GM12878 (cell line): ENCODE measurements at regions not wholly inside any gene's neighbourhood (a gene's known extent, or its start where the extent isn't known, plus 50 kb on each side); places are given as distances from the start of the nearest gene placed in this dataset.

ENCODE experiments used
- ATAC-seq: fragments of 200-7000 bp; cut with Tn5 transposase; 3 replicates; pipeline ENCODE4 v1.9.1; 2020; ENCODE audit warnings: mild to moderate bottlenecking, moderate library complexity
- BruUV-seq: library from RNA; stranded (reverse); fragments of 400-500 nt; replicated peaks from 2 replicates; lab custom pipeline; 2021; lab: Mats Ljungman, UMichigan
- CTCF ChIA-PET: fragments of 300-600 bp; sonication (Branson Sonifier 250); formaldehyde crosslinking; extraction: SDS; loops from one replicate; lab custom pipeline; 2021; ENCODE audit warnings: inconsistent platforms; lab: Yijun Ruan, JAX
- POLR2A ChIA-PET: fragments of 350-600 bp; formaldehyde crosslinking; extraction: SDS; loops from one replicate; lab custom pipeline; 2021; ENCODE audit warnings: inconsistent platforms; lab: Charles Lee
- RAD21 ChIA-PET: fragments of 300-600 bp; sonication (Branson Sonifier 250); formaldehyde crosslinking; loops from one replicate; lab custom pipeline; 2023; ENCODE audit warnings: antibody characterized with exemption; ENCODE audit not compliant: unreplicated experiment; lab: Charles Lee
- SMC1A ChIA-PET: fragments of 300-600 bp; sonication (Branson Sonifier 250); formaldehyde crosslinking; loops from one replicate; lab custom pipeline; 2023; ENCODE audit not compliant: unreplicated experiment, uncharacterized antibody; lab: Charles Lee
- DNase-seq: peaks from one replicate; pipeline ENCODE4 v3.0.0-alpha.2; 2011; ENCODE audit warnings: low read depth, low spot score
- FAIRE-seq: peaks from 3 replicates; lab custom pipeline; 2011; peaks lifted over from hg19 to GRCh38; lab: Jason Lieb, UNC
- H2AFZ ChIP-seq: 2 replicates; pipeline ENCODE4 v1.6.0; 2011; ENCODE audit warnings: low read depth, low read length, control low read depth; ENCODE audit not compliant: control insufficient read depth
- H3K27ac ChIP-seq: 2 replicates; pipeline ENCODE4 v1.5.1; 2011; ENCODE audit warnings: control low read depth; ENCODE audit not compliant: control insufficient read depth, insufficient read depth
- H3K27me3 ChIP-seq, 2 experiments: replicated peaks in 1 of 2; 2 replicates each; pipeline versions ENCODE4 v1.6.0 to v1.6.1; 2011; ENCODE audit warnings: low read length in 1 of 2; ENCODE audit not compliant: control insufficient read depth in 2 of 2, insufficient read depth in 2 of 2
- H3K36me3 ChIP-seq, 2 experiments: 2 replicates each; pipeline ENCODE4 v1.5.1; 2011; ENCODE audit warnings: low read length in 1 of 2; ENCODE audit not compliant: control insufficient read depth in 2 of 2, insufficient read depth in 2 of 2
- H3K4me1 ChIP-seq: 2 replicates; pipeline ENCODE4 v1.6.1; 2011; ENCODE audit warnings: mild to moderate bottlenecking, low read length, moderate library complexity, mixed read lengths; ENCODE audit not compliant: control insufficient read depth, insufficient read depth
- H3K4me2 ChIP-seq: 2 replicates; pipeline ENCODE4 v1.6.0; 2011; ENCODE audit warnings: control low read depth; ENCODE audit not compliant: control insufficient read depth, insufficient read depth
- H3K4me3 ChIP-seq: fragments of 200-600 bp; sonication (generic); 2 replicates; pipeline ENCODE4 v1.5.1; 2016
- H3K79me2 ChIP-seq: 2 replicates; pipeline ENCODE4 v1.6.0; 2011; ENCODE audit warnings: low read length; ENCODE audit not compliant: control insufficient read depth, insufficient read depth
- H3K9ac ChIP-seq: 2 replicates; pipeline ENCODE4 v1.8.0; 2011; ENCODE audit warnings: low read length, control low read depth, mixed read lengths; ENCODE audit not compliant: control insufficient read depth, insufficient read depth
- H3K9me3 ChIP-seq: replicated peaks from 3 replicates; pipeline ENCODE4 v1.5.1; 2011; ENCODE audit warnings: mild to moderate bottlenecking, low read length; ENCODE audit not compliant: control insufficient read depth, insufficient read depth
- H4K20me1 ChIP-seq: 2 replicates; pipeline ENCODE4 v1.6.0; 2011; ENCODE audit not compliant: control insufficient read depth, insufficient read depth
- ATF2 ChIP-seq: IDR thresholded peaks from 2 replicates; pipeline ENCODE4 v1.6.1; 2012; ENCODE audit warnings: low read length, inconsistent platforms
- CHD4 ChIP-seq: fragments of 200-600 bp; sonication (generic); IDR thresholded peaks from 2 replicates; pipeline ENCODE4 v1.6.1; 2016; ENCODE audit warnings: mild to moderate bottlenecking
- CUX1 ChIP-seq: IDR thresholded peaks from 2 replicates; pipeline ENCODE4 v1.6.1; 2012; ENCODE audit warnings: improper control_type of control experiment, low read depth, low read length; ENCODE audit not compliant: insufficient replicate concordance
- HDAC2 ChIP-seq: fragments of 200-600 bp; sonication (generic); IDR thresholded peaks from 2 replicates; pipeline ENCODE4 v1.6.1; 2017
- LARP7 ChIP-seq: fragments of 450-650 bp; IDR thresholded peaks from 2 replicates; pipeline ENCODE4 v1.6.1; 2017; ENCODE audit warnings: mild to moderate bottlenecking
- NR2C1 ChIP-seq: fragments of 450-650 bp; IDR thresholded peaks from 2 replicates; pipeline ENCODE4 v1.6.1; 2017; ENCODE audit warnings: antibody characterized with exemption, mild to moderate bottlenecking, moderate library complexity
- RAD51 ChIP-seq: fragments of 450-650 bp; IDR thresholded peaks from 2 replicates; pipeline ENCODE4 v1.6.1; 2016; ENCODE audit warnings: moderate library complexity, mild to moderate bottlenecking, inconsistent platforms
- SMAD5 ChIP-seq: IDR thresholded peaks from 2 replicates; pipeline ENCODE4 v1.6.1; 2016; ENCODE audit warnings: antibody characterized with exemption, low read depth
- SP1 ChIP-seq: IDR thresholded peaks from one replicate; pipeline ENCODE4 v1.6.1; 2011; ENCODE audit warnings: low read depth, low read length
- TBL1XR1 ChIP-seq: IDR thresholded peaks from 2 replicates; pipeline ENCODE4 v1.6.1; 2012; ENCODE audit warnings: low read depth, low read length, improper control_type of control experiment
- TCF12 ChIP-seq: IDR thresholded peaks from 2 replicates; pipeline ENCODE4 v1.6.1; 2011; ENCODE audit warnings: low read depth, mild to moderate bottlenecking, low read length
- WRNIP1 ChIP-seq: IDR thresholded peaks from 2 replicates; pipeline ENCODE4 v1.6.1; 2011; ENCODE audit warnings: low read depth, low read length, improper control_type of control experiment, borderline replicate concordance
- ZBTB40 ChIP-seq: fragments of 450-650 bp; IDR thresholded peaks from 2 replicates; pipeline ENCODE4 v1.6.1; 2016; ENCODE audit warnings: mild to moderate bottlenecking, moderate library complexity, borderline replicate concordance
- ZNF622 ChIP-seq: fragments of 450-650 bp; IDR thresholded peaks from 2 replicates; pipeline ENCODE4 v1.6.1; 2017; ENCODE audit warnings: mild to moderate bottlenecking, inconsistent platforms
- WGBS: methylation state at CpG from one replicate; pipeline ENCODE4 v1.1.6; 2016; ENCODE audit warnings: low lambda C conversion rate; ENCODE audit not compliant: insufficient replicate concordance, insufficient coverage; ENCODE audit errors: missing lambda C conversion rate; 5-methylcytosine and 5-hydroxymethylcytosine counted together
- in situ Hi-C: fragments of 300-500 bp; cut with MboI; formaldehyde crosslinking; loops from 9 replicates; pipeline ENCODE4 v1.14.3; 2018; ENCODE audit warnings: mixed read lengths
- intact Hi-C: fragments of 100-400 bp; cut with micrococcal nuclease; formaldehyde crosslinking; loops from one replicate; pipeline ENCODE4 v1.14.2; 2022; ENCODE audit not compliant: unreplicated experiment

GRCh38 chr15:29433507-29434248 is 164.1 kb upstream of the NSMCE3 start:
- ChIA-PET POLR2A (no interaction called here), RAD21 (no interaction called here)
- intact Hi-C loops = no loop called here
- TF ChIP-seq NR2C1 = no peak
- no peak for TF ChIP-seq ZNF622
- no peak for TF ChIP-seq WRNIP1
- TF ChIP-seq RAD51 = no peak
- TF ChIP-seq LARP7 = no peak
- no peak for TF ChIP-seq SMAD5
- TF ChIP-seq CHD4 = no peak
- no peak for TF ChIP-seq SP1
- no peak for TF ChIP-seq ZBTB40
- TF ChIP-seq TCF12 = no peak
- TF ChIP-seq ATF2 = no peak
- no peak for TF ChIP-seq TBL1XR1
- TF ChIP-seq HDAC2 = no peak
- no peak for TF ChIP-seq CUX1

More at GRCh38 chr15:29433507-29434248, 164.1 kb upstream of the NSMCE3 start:
- Histone ChIP-seq H2AFZ (no peak overlapping the region), H3K36me3 (no peaks in the 10 kb centered on the region), H3K4me3 (no peak overlapping the region), H3K4me2 (no peak overlapping the region), H3K27me3 (no peaks in the 10 kb centered on the region; a peak in 1 of 4 replicates), H3K27ac (no peak overlapping the region), H3K9me3 (no peaks in the 10 kb centered on the region), H3K9ac (no peak overlapping the region), H3K4me1 (no peaks in the 10 kb centered on the region), H3K79me2 (no peaks in the 10 kb centered on the region), H4K20me1 (no peaks in the 10 kb centered on the region)
- FAIRE-seq (no peak), DNase-seq (no peak), ATAC-seq (no peak)
- no TSS peak for BruUV-seq
- WGBS = 19% methylated on average over 6 of the region's 6 CpGs
- ChIA-PET SMC1A (interaction anchor here (0.7 kb wide), 1 partner anchor 89 kb away, joined by 3 read pairs; no protein-coding TSS in a partner anchor), CTCF (no interaction called here)
- in situ Hi-C loops = no loop called here
